ENCODE measurements at regions not wholly inside any gene's neighbourhood (a gene's known extent, or its start where the extent isn't known, plus 50 kb on each side); places are given as distances from the start of the nearest gene placed in this dataset.
"Not testable (repeated sequence)": the region's sequence is repeated elsewhere in the genome, so short reads cannot be mapped to it uniquely, and the experiment has no call there.

- Histone ChIP-seq H3K36me3 (ENCODE audit: control insufficient read depth in 2 of 2, extremely low read depth in 1 of 2, insufficient read depth in 2 of 2, low read length in 2 of 2) (no peaks in the 10 kb centered on the region), H3K27me3 (ENCODE audit: control insufficient read depth in 2 of 2, insufficient read depth in 2 of 2, low read length in 2 of 2) (no peaks in the 10 kb centered on the region), H3K4me1 (ENCODE audit: control insufficient read depth, extremely low read depth, insufficient read depth, low read length) (no peaks in the 10 kb centered on the region), H4K20me1 (replicated peaks; ENCODE audit: control insufficient read depth, extremely low read depth, insufficient read depth, low read length) (no peaks in the 10 kb centered on the region), H2AFZ (ENCODE audit: low read depth, low read length) (no peak overlapping the region), H3K27ac (ENCODE audit: insufficient read depth, low read depth, low read length) (no peak overlapping the region), H3K79me2 (ENCODE audit: control insufficient read depth, insufficient read depth, low read length) (no peaks in the 10 kb centered on the region), H3K4me3 (replicated peaks in 1 of 3; ENCODE audit: insufficient read depth in 1 of 3, low read depth in 1 of 3, low read length in 3 of 3) (no peak overlapping the region), H3K9me3 (replicated peaks; ENCODE audit: control insufficient read depth, insufficient read depth, low read length) (no peaks in the 10 kb centered on the region), H3K4me2 (ENCODE audit: insufficient read depth, low read length) (no peak overlapping the region), H3K9me1 (replicated peaks; ENCODE audit: control insufficient read depth, extremely low read depth, insufficient read depth, low read length) (no peaks in the 10 kb centered on the region), H3K9ac (replicated peaks; ENCODE audit: extremely low read depth, insufficient read depth, low read length) (no peak overlapping the region)
- DNase-seq (ENCODE audit: low read depth, low spot score): no peak
- dilution Hi-C loops (cut with MboI; ENCODE audit: extremely low pct_ligation_motif_present, low sequenced_read_pairs) (no loop called here), intact Hi-C loops (cut with micrococcal nuclease) (no loop called here)
- CTCF ChIA-PET: no interaction called here
- POLR2A ChIA-PET: no interaction called here
- no peak for FAIRE-seq
- TF ChIP-seq MAX (IDR thresholded peaks at IDR 0.05; ENCODE audit: insufficient read depth, insufficient read length) (no peak), EZH2 (IDR thresholded peaks at IDR 0.05; ENCODE audit: borderline replicate concordance, low read depth, low read length, severe bottlenecking) (no peak), POLR2AphosphoS5 (IDR thresholded peaks at IDR 0.05; ENCODE audit: insufficient read depth, low read depth, low read length) (no peak)
- BruUV-seq (replicated peaks): no TSS peak
Observed at GRCh38 chr6:23797041-23797440, 329.0 kb upstream of the NRSN1 start.

GRCh38 chr6:23804289-23804688 lies 321.7 kb upstream of the NRSN1 start:
- intact Hi-C loops (cut with micrococcal nuclease); POLR2A ChIA-PET; H3K36me3 ChIP-seq (ENCODE audit: control insufficient read depth in 2 of 2, extremely low read depth in 1 of 2, insufficient read depth in 2 of 2, low read length in 2 of 2); H3K27ac ChIP-seq (ENCODE audit: insufficient read depth, low read depth, low read length); H2AFZ ChIP-seq (ENCODE audit: low read depth, low read length); CTCF ChIA-PET; H3K9me3 ChIP-seq (replicated peaks; ENCODE audit: control insufficient read depth, insufficient read depth, low read length); H3K9ac ChIP-seq (replicated peaks; ENCODE audit: extremely low read depth, insufficient read depth, low read length); H3K4me2 ChIP-seq (ENCODE audit: insufficient read depth, low read length); H3K27me3 ChIP-seq (ENCODE audit: control insufficient read depth in 2 of 2, insufficient read depth in 2 of 2, low read length in 2 of 2); FAIRE-seq; H4K20me1 ChIP-seq (replicated peaks; ENCODE audit: control insufficient read depth, extremely low read depth, insufficient read depth, low read length); H3K79me2 ChIP-seq (ENCODE audit: control insufficient read depth, insufficient read depth, low read length); dilution Hi-C loops (cut with MboI; ENCODE audit: extremely low pct_ligation_motif_present, low sequenced_read_pairs); H3K4me1 ChIP-seq (ENCODE audit: control insufficient read depth, extremely low read depth, insufficient read depth, low read length); DNase-seq (ENCODE audit: low read depth, low spot score); BruUV-seq (replicated peaks); H3K4me3 ChIP-seq (replicated peaks in 1 of 3; ENCODE audit: insufficient read depth in 1 of 3, low read depth in 1 of 3, low read length in 3 of 3); H3K9me1 ChIP-seq (replicated peaks; ENCODE audit: control insufficient read depth, extremely low read depth, insufficient read depth, low read length): not testable (repeated sequence)

- H3K36me3 ChIP-seq (ENCODE audit: control insufficient read depth in 2 of 2, extremely low read depth in 1 of 2, insufficient read depth in 2 of 2, low read length in 2 of 2); H3K4me2 ChIP-seq (ENCODE audit: insufficient read depth, low read length); H3K27ac ChIP-seq (ENCODE audit: insufficient read depth, low read depth, low read length); H3K9ac ChIP-seq (replicated peaks; ENCODE audit: extremely low read depth, insufficient read depth, low read length); H3K4me1 ChIP-seq (ENCODE audit: control insufficient read depth, extremely low read depth, insufficient read depth, low read length); H3K9me1 ChIP-seq (replicated peaks; ENCODE audit: control insufficient read depth, extremely low read depth, insufficient read depth, low read length); H3K9me3 ChIP-seq (replicated peaks; ENCODE audit: control insufficient read depth, insufficient read depth, low read length); BruUV-seq (replicated peaks); POLR2A ChIA-PET; H2AFZ ChIP-seq (ENCODE audit: low read depth, low read length); H3K79me2 ChIP-seq (ENCODE audit: control insufficient read depth, insufficient read depth, low read length); H4K20me1 ChIP-seq (replicated peaks; ENCODE audit: control insufficient read depth, extremely low read depth, insufficient read depth, low read length); CTCF ChIA-PET; H3K4me3 ChIP-seq (replicated peaks in 1 of 3; ENCODE audit: insufficient read depth in 1 of 3, low read depth in 1 of 3, low read length in 3 of 3); dilution Hi-C loops (cut with MboI; ENCODE audit: extremely low pct_ligation_motif_present, low sequenced_read_pairs); H3K27me3 ChIP-seq (ENCODE audit: control insufficient read depth in 2 of 2, insufficient read depth in 2 of 2, low read length in 2 of 2); intact Hi-C loops (cut with micrococcal nuclease); DNase-seq (ENCODE audit: low read depth, low spot score); FAIRE-seq: not testable (repeated sequence)
Observed at GRCh38 chr6:23821141-23821540, 304.9 kb upstream of the NRSN1 start.
